GM18508 (cell line): ENCODE measurements at regions not wholly inside any gene's neighbourhood (a gene's known extent, or its start where the extent isn't known, plus 50 kb on each side); places are given as distances from the start of the nearest gene placed in this dataset.
"Not testable (repeated sequence)": the region's sequence is repeated elsewhere in the genome, so short reads cannot be mapped to it uniquely, and the experiment has no call there.

ENCODE experiments used
- ATAC-seq: cut with Tn5 transposase; IDR thresholded peaks from one replicate; pipeline ENCODE4 v1.9.1; 2021; ENCODE audit warnings: moderate number of reproducible peaks; ENCODE audit not compliant: insufficient read depth, unreplicated experiment

DNA sequence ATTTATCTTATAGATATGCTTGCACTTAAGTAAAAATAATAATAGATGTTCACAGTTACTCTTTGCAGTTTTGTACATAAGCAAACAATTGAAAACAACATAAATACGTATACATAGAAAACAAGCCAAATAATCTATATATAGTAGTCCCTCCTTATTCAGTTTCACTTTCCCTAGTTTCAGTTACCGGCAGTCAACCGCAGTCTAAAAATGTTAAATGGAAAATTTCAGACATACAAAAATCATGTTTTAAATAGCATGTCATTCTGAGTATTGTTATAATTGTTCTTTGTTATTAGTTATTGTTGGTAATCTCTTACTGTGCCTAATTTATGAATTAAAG lies 262.0 kb downstream of the CGGBP1 start:
- ATAC-seq, result no peak

DNA sequence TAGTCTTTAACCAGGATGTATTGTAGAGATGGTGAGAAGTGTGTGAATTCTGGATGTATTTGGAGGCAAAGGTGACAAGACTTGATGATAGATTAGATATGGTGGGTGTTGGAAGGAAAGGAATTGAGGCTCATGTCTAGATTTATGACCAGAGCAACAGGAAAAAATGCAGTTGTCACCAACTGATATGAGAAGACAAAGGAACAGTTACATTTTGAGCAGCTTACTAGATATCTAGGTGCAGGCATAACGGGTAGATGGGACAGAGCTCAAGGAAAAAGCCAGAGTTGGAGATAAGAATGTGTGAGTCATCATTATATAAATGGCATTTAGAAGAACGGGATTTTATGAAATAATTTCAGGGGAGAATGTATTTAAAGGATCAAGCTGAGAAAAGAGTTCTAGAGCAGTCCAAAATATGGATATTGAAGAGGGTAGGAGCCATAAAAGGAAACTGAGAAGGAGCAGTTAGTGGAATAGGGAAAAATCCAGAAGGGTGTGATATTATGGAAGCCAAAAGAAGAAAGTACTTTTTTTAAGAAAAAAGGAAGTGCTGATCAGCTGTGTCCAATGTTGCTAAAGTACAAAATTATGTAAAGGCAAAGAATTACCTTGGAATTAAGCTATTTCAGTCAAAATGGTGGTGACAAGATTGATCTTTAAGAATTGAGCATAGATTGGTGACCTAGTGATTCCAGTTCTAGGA lies 262.5 kb downstream of the CGGBP1 start:
- ATAC-seq, result no peak

DNA sequence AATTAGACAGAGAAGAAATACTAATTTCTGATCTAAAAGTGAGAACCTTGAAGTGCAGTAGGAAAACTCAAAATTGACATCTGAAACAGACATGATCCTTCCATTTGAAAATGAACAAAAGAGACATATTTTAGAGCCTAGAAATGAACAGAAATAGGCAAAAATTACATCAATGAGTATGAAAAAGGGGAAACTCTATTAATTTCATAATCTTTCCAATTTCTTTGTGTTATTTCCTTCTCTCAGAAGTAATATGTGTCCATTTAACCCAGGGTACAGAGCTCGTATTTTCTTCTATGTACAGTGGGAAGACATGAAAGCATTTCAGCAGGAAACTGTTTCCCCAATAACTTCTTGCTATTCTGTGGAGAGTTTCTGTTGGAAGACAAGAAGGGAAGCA lies 263.1 kb downstream of the CGGBP1 start:
- ATAC-seq, result no peak

DNA sequence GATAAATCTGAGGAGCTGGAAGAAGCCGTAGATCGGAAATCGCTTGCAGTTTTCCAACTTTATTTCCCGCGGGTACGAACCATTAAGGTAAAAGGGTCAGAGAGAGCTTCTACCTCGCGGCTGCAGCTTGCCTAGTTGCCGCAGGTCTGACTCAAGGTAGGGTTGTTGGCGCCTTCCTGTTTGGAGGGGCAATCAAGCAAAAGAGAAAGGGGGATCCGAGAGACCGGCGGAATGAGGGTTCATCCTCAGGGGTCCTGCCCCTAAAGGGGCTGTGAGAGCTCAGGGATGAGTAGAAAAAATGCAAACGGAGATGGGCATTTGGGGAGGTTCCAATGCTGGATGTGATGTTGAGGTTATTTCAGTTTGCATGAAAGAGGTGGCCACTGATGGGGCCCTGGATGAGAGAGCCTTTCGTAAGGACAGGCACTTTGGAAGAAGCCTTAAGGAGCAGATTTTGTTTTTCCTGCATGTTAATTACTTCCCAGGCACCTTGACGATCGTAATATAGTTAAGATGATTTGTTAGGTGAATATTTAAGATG lies 265.4 kb downstream of the CGGBP1 start:
- ATAC-seq, result no peak

DNA sequence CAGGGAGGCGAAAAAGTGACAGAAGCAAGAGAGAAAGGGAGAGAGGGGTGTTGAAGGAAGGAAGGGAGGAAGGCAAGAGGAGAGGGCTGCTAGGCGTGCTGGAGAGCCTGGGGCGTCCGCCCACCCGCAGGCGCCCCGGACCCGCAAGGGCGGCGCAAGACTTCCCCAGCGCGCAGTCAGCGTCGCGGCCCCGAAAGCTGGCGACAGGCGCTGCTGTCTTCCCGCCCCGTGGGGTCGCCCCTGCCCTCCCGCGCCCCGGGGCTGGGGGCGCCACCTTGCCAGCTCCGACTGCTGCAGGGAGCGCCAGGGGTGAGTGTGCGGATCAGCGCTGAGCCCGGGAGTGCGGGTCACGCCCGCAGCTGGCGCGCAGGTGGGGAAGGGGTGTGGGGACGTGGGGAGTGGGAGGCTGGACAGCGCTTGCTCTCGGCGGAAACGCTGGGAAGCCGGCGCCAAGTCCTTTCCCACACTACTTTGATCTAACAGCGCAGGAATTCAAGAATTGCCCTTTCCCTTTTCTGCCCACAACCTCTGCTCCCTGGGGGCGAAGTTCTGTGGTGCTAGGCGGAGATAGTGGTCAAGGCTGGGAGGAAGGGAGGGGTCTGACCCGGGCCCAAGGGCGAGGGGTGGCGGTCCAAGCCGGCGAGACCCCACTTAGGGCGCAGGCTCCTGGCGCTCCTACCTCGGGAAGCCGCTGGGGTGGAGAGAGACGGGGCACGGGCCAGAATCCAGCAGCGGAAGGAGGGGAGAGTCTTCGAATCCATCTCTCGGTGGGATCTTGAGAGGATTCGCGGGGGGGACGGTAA lies 266.1 kb downstream of the CGGBP1 start, which contains the start of gene HTR1F:
Gene HTR1F, plus strand, starts transcription at position 173 of the 803 bp plus-strand sequence.
- ATAC-seq, result no peak

DNA sequence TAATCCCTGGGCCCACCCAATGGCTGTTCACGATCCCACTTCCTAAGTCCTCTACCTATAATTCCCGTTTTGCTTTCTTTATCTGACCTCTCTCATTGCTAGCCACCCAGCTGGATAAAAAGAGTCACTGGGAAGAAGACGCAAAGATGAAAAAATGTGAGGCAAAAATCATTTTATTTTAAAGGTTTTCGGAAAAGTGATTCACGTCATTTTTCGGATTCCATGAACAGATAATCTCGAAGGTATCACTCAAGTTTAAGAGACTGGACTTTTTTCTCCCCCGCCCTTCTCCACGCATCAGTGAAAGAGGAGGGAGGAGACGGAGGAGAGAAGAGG lies 266.6 kb downstream of the CGGBP1 start:
- ATAC-seq, result no peak

DNA sequence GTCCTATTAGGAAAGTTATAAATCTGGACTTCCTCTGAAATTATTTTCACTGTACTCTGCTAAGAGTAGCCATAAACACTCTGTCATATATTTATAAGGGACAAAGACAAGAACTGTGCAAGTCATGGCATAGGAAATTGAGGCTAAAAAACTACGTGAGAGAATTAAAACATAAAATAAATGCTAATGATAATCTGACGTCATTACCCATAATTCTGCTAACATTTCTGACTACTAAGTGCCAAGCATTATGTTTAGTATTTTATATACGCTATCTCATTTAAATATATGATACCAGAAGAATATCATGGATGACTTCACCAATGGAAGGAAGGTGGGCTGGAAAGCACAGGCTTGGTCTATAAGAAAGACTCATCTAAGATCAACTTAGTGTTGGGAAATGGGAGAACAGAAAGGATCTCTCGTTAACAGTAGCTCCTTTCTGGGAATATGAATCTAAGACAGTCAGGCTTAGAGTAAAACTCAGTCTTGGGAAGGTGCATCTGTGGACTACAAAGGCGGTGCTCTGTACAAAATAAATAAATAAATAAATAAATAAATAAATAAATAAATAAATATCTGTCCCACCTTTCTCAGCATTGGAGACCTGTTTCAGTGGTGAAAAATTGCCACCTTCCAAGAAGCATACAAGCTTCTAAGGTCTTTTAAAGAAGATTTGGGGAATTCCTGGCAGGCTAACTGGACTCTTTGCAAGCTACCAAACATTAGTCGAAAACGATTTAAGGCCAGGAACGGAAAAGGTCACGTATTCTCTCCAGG lies 267.4 kb downstream of the CGGBP1 start:
- ATAC-seq, result no peak

DNA sequence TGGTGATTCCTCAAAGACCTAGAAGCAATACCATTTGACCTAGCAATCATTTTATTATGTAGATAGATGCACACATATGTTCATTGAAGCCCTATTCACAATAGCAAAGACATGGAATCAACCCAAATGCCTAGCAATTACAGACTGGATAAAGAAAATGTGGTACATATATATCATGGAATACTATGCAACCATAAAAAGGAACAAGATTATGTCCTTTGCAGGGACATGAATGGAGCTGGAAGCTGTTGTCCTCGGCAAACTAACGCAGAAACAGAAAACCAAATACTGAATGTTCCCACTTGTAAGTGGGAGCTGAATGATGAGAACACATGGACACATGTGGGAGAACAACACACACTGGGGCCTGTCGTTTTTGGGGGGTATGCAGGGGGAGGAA lies 269.8 kb downstream of the CGGBP1 start:
- ATAC-seq, result not testable (repeated sequence)

DNA sequence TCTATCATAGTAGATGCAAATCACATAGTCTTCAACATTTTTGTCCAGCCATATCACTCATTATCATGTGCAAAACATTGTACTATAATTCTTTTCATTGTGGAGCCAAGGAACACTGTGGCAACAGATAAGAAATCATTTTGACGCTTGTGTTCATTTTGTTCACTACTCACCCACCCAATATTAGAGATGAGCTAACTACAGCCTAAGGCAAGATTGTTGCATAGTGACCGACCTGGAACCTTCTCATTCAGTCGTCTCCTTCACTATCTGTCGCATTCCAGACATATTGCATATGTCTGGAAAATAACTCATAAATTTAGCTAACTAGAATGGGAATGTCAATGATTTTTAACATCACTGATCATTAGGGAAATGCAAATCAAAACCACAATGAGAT lies 270.3 kb downstream of the CGGBP1 start:
- no peak for ATAC-seq

DNA sequence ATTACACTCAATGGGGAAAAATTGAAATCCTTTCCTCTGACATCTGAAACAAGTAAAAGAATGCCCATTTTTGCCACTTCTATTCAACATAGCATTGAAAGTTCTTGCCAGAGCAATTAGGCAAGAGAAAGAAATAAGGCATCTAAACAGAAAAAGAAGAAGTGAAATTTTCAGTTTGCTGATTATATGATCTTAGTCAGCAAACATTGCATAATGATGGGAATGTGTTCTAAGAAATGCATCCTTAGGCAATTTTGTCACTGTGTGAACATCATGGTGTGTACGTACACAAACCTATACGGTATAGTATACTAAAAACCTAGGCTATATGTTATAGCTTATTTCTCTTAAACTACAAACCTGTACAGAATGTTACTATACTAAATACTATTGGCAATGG lies 278.0 kb downstream of the CGGBP1 start:
- ATAC-seq, result no peak

DNA sequence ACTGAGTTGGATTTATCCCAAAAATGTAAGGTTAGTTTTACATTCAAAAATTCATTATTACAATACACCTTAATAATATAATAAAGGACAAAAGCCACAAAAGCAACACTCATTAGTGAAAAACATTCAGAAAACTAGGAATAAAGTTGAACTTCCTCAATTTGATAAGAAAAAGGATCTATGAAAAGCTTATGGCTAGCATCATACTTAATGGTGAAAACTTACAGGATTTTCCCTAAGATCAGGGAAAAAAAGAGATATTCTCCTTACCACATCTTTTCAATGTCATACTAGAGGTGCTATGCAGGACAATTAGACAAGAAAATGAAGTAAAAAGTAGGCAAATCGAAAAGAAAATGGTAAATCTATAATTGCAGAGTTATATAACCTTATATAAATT lies 279.9 kb downstream of the CGGBP1 start:
- ATAC-seq, result no peak

DNA sequence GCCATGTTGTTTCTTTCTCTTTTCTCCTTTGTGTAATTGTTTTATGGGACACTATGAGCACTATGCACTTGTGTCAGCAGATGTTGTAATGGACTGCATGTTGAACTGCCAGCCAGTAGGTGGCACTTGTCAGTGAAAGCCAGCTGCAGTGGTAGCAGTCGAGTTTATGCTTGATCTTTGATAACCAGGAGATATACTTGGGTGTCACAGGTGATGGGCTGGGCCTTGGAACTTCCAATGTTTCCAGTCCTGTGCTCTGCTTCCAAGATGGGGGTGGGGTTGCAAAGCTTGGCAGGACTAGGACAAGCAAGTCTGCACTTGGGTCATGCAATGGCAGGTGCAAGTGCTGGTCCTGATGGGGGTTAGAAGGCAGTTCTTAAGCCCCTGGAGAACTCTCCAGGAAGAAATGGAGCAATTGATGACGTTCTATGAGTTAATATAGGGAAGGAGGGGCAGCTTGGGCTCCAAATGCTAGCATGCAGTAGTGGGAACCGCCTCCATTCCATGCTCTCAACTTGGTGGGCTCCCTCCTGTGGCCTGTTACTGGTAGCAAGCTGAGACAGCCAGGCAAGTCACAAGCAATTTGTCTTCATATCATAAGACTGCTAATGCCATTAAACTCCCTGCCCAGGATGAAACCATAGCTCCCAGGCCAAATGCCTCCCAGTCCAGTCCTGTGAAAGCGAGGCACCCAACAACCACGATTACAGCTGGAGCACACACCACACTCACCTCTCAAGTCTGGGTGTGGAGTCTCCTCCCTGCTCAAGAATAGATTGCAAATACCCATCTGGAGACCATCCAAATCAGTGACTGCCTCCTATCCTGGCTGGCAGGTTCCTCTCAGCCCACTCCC lies 287.2 kb downstream of the CGGBP1 start:
- peak; percentile 95 for ATAC-seq

DNA sequence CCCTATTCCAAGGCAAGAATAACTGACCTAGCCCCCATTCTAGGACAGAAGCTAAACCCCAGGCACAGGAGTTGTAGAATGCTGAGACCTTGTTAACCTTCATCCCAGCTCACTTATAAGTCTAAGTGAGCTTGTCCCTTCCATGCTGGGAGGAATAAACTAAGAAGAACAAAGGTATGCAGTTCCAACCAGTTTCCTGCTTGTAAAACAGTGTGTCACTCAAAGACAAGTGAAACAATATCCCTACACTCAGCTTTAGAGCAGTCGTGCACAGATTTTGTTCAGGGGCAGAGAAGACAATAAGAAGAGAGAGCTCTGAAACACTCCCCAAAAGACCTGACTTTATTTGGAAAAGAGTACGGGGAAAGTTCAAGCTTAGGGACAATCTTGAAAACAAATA lies 292.1 kb downstream of the CGGBP1 start:
- ATAC-seq, result no peak

DNA sequence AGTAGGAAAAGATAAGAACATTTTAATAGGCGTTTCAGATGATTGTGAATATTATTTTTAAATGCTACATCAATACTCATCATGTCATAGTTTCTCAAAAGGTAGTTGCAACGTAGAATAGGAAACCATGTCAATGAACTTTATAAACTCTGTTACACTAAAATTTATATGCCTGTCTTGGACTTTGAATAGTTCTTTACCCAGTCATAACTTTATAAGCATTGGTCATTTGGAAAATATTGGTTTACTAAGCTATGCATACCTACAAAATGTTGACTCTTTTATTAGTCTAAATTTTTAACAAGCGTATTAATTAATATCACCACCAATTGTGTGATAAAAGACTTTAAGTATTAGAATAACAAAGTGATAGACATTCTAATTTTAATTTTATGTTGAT lies 293.5 kb downstream of the CGGBP1 start:
- no peak for ATAC-seq

DNA sequence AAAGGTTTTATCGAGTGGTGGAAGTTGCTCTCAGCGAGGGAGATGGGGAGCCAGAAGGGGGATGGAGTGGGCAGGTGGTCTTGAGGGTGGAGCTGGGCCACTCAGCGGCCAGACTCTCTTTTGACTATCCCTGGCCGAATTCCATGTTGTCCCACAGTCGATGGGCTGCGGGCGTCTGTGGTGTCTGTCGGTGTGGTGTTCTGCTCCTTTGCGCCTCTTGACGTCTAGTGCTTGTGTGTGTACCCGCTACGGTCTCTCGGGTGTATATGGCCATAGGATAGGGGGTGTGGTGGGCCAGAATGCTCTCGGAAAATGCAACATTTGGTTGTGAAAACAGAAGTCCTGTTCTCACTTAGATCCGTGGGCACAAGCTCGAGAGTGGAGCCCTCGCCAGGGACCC lies 297.0 kb downstream of the CGGBP1 start:
- no peak for ATAC-seq

DNA sequence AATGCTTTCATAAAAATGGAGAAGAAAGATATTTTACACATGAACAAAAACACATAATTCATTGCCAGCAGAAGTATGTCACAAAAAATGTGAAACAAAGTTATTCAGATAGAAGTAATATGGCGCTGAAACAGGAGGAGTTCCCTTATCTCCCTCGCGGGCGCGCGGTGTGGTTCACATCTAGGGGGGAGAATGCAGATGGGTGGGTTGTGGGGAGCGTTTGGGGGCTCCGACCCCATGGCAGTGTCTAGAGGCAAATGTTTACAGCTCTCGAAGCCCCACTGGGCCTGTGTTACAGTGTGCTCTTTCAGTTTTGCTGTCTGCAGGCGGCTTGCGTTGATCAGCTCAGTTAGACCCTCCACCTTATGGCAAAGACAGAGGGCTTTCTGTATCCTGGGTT lies 297.5 kb downstream of the CGGBP1 start:
- ATAC-seq, result no peak

DNA sequence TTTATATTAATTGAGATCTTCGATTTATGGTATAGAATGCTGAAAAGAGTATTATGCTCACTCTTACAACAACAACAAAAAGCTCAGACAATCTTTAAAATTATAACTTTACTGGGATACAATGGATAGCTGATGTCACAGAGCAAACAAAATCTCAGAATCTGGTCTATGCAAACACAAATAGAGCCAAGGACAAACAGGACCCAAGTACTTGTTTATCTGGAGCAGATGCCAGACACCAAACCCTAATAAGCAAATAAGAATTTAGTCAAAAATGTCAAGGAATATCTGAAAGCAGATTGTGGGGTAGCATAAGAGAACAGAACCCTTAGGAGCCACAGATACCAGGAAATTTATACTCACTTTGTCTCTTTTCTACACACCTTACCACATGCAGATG lies 302.2 kb downstream of the CGGBP1 start:
- no peak for ATAC-seq

DNA sequence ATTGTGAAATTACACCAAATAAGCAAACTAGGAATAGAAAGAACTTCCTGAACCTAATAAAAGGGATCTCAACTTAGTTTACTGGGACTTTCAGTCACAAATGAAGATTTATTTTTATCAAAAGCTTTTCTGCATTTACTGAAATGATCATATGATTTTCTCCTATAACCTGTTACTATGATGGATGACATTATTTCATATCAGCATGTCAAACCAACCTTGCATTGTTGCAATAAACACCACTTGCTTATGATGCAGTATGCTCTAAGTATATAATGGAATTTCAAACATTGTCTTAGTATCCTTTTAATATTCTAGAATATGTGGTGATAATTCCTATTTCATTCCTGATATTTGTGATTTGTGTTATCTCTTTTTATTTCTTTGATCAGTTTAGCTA lies 303.0 kb downstream of the CGGBP1 start:
- ATAC-seq, result no peak

DNA sequence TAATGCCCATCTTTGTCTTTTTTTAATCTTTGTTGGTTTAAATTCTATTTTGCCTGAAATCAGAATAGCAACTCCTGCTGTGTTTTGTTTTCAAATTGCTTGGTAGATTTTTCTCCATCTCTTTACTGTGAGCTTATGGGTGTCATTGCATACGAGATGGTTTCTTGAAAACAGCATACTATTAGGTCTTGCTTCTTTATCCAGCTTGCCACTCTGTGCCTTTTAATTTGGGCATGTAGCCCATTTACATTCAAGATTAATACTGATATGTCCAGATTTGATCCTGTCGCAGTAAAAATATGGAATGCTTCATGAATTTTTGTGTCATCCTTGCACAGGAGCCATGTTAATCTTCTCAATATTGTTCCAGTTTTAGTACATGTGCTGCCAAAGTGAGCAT lies 316.6 kb downstream of the CGGBP1 start:
- ATAC-seq, result no peak

DNA sequence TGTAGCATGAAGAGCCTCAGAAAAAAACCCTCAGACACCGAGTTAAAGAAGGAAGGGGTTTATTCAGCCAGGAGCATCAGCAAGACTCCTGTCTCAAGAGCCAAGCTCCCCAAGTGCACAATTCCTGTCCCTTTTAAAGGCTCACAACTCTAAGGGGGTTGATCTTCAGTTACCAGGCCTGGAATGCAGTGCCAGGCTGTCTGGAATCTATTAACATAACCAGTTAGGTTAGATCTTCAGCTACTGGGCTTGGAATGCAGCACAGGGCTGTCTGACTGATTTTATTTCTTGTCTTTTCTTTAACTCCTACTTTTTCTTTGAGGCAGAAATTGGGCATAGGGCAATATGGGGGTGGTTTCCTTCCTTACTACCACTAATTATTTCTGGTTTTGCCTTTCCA lies 317.9 kb downstream of the CGGBP1 start:
- not testable (repeated sequence) for ATAC-seq
